GM19395 (cell line): ENCODE measurements at regions not wholly inside any gene's neighbourhood (a gene's known extent, or its start where the extent isn't known, plus 50 kb on each side); places are given as distances from the start of the nearest gene placed in this dataset.

Source experiments
- ATAC-seq: cut with Tn5 transposase; IDR thresholded peaks from one replicate; pipeline ENCODE4 v1.9.1; 2021; ENCODE audit warnings: mild to moderate bottlenecking, moderate library complexity; ENCODE audit not compliant: unreplicated experiment

DNA sequence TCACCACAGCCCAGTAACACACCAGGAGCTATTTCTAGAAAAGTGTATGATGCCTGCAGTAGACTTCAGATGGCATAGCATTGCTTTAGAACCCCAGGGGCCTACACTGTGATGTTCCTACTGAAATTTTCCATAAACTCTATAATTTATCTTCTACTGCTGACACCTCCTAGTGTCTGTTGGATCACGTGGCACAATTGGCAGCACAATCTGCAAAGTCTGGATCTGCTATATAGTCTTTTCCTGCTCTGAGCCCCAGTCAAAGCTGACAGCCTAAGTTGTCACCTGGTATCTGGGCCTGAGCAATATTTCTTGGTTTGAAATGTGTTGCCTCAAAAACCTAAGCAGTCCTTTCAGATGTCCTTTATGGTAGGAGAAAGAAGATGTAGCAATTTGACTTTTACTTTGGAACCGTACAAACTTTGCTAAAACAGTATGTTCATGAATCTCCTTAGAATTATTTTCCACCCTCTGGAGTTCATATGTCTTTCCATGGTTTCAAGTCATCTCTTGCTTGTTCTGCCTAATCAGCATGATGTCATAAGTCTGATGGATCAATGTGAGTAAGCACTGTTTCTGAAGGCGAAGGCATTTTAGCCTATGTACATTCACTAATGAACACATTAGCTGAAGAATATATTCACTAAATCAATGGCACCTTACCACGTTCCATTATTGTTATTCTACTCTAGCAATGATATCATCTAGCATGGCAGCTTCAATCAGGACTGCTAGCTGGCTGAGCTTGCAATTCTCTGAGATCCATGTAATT lies 536.5 kb upstream of the NBEA start:
- no peak for ATAC-seq

DNA sequence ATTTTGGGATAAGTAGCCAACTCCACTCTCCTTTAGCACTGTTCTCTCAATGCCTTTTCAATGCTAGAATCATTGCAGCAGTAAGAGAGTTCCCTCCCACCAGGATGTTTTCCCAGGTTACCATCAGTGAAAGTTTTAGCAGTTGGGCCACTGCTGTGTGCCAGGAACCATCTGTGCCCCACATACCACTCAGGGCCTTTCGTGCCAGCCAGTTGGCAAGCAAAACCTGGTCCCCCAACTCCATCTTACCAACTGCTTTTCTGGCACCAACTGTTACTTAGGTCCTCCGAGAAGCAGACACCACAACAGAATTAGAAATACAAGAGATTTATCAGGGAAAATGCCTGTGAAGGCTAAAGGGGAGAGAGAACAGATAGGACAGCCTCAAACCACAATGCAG lies 533.4 kb upstream of the NBEA start:
- ATAC-seq = no peak

DNA sequence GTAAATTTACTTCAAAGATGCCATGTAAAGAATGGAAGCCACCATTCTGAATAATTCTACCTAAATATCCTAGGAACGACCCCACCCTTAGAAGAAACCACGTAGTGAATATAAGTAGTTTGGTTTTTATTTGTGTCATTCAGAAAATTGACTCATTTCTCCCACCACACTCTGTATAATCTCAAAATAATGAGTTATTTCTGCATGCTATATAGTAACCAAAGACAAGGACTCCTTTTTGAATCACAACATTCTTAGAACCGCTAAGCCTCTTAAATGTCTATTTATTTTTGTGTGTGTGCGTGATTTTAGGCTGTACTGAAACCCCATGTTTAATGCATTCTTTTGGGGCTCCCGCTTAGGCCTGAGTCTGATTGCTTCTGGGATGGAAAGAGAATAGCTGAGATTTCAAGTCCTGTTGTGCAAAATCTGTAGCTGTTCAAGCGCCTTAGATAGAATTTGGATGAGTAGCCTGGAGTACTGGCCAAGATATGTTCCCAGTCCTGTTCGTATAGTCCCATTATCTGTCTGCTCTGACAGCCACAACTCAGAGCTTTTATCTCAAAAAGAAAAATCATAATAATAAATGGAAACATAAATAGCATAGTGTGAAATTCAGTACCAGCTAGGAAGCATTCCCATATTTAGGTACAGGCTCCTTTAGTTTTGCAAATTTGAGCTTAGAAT lies 532.4 kb upstream of the NBEA start:
- ATAC-seq = no peak

- ATAC-seq = no peak
Observed at GRCh38 chr13:34410678-34411077, 531.4 kb upstream of the NBEA start.

DNA sequence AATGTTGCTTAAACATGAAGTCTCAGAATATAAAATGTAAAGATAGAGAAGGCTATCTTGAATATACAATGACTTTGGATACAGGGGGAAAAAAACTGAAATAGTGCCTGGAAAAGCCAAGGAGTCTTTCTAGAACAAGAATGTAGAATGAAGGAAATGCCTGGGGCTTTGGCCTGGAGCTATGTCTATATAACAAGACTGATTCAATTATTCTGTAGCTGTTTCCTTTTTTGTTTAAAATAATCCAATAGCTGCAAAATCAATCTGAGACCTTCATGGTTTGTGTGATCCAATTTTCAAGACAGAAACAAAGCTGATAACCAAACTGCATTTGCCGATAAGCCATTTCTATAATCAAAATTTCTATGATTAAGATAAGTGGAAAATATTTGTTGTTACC lies 530.9 kb upstream of the NBEA start:
- ATAC-seq = no peak

GRCh38 chr13:34411894-34412293 lies 530.2 kb upstream of the NBEA start:
- no peak for ATAC-seq

DNA sequence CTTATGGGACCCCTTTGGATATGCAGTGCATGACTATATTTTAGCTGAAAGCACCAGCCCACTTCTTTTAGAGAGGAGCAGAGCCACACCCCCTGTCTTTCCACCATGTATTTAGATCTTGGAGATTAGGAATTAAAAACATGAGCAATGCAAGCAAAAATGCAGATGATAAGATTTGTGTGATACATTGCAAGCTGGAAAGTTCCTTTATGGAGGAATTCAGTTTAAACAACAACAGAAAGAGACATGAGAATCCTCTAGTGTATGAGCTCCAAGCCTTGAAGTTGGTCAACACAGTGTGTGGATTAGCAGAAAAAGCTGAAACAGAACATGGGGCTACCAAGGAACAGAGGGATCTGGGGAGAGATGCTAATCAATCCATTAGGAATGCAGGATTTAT lies 529.8 kb upstream of the NBEA start:
- no peak for ATAC-seq

DNA sequence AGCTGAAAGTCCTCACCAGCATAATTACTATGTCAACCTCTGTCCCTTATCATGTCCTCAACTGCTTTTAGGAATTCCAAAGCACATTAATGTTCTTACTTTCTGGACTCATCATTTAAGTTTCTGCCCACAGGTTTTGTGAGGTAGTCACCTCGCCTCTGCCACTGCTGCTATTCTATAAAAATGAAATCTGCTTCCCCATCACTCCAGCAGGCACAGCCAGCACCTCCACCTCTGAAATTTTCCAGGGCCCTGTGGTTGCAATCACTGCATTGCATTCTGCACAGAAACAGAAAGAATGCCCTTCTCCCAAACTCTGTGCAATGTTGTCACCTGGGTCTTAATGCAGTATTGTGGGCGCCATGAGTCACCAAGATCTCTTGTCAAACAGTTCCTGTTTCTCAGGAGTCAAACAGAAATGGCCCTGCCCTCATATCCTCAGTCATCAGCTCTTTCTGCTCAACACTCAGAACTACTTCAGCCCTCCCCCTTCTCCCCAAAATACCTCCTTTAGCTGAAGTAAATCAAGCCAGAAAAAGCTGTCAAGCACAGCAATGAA lies 529.2 kb upstream of the NBEA start:
- ATAC-seq = no peak

GRCh38 chr13:34413538-34414210 lies 528.4 kb upstream of the NBEA start:
- no peak for ATAC-seq

GRCh38 chr13:34414616-34415015 lies 527.5 kb upstream of the NBEA start:
- no peak for ATAC-seq

DNA sequence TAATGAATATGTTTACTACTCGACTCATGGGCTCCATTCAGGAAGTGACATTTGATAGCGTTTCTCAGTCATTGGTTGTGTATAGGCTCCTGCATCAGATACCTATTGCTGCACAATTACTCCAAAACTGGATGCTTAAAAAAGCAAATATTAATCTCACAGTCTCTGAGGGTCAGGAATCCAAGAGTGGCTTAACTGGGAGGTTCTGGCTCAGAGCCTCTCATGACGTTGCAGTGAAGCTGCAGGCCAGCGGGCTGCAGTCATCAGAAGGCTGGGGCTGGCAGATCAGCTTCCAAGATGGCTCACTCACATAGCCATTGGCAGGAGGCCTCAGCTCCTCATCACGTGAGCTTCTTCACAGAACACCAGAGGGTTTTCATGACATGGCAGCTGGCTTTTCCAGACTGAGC lies 525.1 kb upstream of the NBEA start:
- ATAC-seq = no peak

DNA sequence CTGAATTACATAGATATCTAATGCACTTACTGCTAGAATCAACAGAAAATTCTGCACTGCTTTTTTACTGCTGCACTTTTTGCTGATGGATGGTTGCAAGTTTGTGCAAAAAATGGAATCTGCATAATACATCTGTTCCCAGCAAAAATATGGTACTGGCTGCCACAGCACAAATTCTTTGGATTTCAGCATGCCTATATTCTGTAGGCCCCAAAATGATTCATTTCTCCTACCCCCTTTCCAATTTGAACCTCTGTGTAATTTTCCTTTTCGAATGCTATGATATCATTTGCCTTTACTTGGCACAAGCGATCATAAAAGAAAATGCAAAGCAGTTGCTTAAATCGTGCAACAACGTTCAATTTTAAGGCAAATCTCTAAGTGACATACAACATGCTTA lies 524.2 kb upstream of the NBEA start:
- ATAC-seq = no peak

- no peak for ATAC-seq
Observed at GRCh38 chr13:34419025-34419424, 523.0 kb upstream of the NBEA start.

DNA sequence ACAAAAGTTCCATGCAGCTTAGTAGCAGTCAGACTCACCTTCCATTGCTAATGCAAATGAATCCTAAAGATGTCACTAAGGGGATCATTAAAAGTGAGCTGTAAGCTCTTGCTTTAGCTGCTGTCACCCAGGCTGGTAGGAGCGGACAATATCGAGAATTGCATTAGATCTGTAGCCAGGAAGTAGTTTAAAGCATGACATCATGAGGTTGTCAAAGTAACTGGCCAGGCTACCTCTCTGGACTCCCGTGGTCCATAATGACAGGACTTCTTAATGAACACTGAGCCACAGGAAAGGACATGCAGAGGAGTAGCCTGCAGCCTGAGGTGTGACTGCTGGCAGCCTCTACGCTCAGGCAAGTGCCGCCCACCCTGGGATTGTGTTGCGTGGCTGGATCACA lies 522.3 kb upstream of the NBEA start:
- ATAC-seq = no peak

- no peak for ATAC-seq
Observed at GRCh38 chr13:34420702-34421346, 521.2 kb upstream of the NBEA start.

GRCh38 chr13:34421347-34421719 lies 520.7 kb upstream of the NBEA start:
- ATAC-seq = no peak

DNA sequence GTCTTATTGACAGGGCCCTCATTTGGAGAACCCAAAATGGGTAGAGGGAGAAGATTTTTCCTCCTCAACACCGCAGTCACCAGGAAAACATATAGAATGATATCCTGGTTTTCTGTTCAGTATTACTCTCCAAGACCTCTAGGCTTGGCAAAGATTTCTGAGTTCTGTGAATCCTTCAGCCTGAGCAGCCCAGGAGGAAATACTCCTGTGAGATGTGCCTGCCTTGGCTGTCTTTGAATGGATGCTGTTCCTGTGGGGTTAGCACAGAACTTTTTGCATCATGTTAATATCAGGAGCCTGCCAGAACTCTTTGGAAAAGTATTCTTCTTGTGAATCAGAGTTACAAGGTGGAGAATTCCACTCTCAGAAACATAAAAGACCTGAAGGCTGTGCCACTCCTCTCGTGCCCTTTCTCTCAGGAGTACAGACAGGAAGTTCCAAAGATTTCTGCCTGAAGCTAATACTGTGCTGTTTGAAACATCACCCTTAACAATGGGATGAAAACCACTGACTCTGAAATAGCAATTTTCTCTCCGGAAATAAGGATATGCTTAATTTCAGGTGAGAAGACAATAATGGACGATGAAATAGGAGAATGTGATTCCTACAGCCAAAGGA lies 520.1 kb upstream of the NBEA start:
- ATAC-seq = no peak

DNA sequence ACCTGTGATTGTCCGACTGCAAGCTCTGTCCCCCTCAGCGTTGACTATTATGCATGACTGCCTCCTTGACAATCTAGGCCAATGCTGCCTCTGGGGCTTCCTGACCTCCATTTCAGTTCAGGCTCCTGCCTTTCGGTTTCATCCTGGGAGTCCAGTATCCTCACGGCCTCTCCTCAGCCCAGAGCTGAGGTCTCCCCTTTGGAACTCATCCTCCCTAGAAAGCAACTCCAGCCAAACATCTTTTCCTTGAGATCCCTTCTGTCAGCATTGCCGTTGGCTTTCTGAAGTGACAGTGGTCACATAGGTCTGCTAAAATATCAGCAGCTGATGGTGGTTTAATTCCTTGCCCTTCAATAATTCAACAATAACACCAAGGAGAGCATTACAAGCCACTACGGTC lies 519.1 kb upstream of the NBEA start:
- ATAC-seq = no peak

- ATAC-seq = no peak
Observed at GRCh38 chr13:34425327-34425949, 516.6 kb upstream of the NBEA start.

DNA sequence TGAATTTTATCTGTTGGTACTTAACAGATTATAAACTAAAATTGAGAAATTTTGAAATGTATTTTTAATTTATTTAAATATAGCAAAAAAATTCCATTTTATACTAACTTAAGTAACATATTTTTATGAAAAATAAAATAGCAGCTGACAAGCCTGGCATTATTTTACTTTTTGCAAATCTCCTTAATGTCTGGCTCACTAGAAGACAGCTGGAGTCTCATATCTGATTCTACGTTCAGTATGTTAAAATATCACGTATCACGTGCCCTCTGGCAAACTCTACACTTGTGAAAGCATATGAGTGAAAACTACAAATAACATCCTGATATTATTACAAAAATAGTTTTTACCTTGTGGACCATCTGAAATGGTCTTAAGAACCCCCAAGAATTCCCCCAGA lies 513.2 kb upstream of the NBEA start:
- ATAC-seq = no peak
